22Rv1 (cell line): ENCODE measurements at regions not wholly inside any gene's neighbourhood (a gene's known extent, or its start where the extent isn't known, plus 50 kb on each side); places are given as distances from the start of the nearest gene placed in this dataset.

Source experiments
- CTCF ChIP-seq: fragments of 450-650 bp; IDR thresholded peaks from 2 replicates; pipeline ENCODE4 v1.5.1; 2017; ENCODE audit warnings: mild to moderate bottlenecking
- ZFX ChIP-seq: fragments of 450-650 bp; IDR thresholded peaks from 2 replicates; pipeline ENCODE4 v1.6.1; 2017; ENCODE audit warnings: antibody characterized with exemption, borderline replicate concordance

- TF ChIP-seq CTCF (no peak), ZFX (no peak)
These were observed 175.1 kb upstream of the ERBB4 start for GRCh38 chr2:212713681-212714080.
